Mammary epithelial cell (primary cell): ENCODE measurements at regions not wholly inside any gene's neighbourhood (a gene's known extent, or its start where the extent isn't known, plus 50 kb on each side); places are given as distances from the start of the nearest gene placed in this dataset.

Experiments
- EZH2 ChIP-seq: IDR thresholded peaks from 2 replicates; pipeline ENCODE4 v1.6.1; 2012; ENCODE audit warnings: low read length, inconsistent platforms, borderline replicate concordance
- TF ChIP-seq, protein P1 (sequence below), 2 donors: IDR thresholded peaks in 1 of 2; conservative IDR thresholded peaks in 1 of 2; 2 replicates each; pipeline ENCODE4 v1.5.1; 2011 to 2012; ENCODE audit warnings: inconsistent platforms in 2 of 2, low read length in 2 of 2, mild to moderate bottlenecking in 2 of 2, control low read depth in 1 of 2, low read depth in 1 of 2; ENCODE audit not compliant: insufficient read depth in 1 of 2; ENCODE audit errors: extremely low read depth in 1 of 2

DNA sequence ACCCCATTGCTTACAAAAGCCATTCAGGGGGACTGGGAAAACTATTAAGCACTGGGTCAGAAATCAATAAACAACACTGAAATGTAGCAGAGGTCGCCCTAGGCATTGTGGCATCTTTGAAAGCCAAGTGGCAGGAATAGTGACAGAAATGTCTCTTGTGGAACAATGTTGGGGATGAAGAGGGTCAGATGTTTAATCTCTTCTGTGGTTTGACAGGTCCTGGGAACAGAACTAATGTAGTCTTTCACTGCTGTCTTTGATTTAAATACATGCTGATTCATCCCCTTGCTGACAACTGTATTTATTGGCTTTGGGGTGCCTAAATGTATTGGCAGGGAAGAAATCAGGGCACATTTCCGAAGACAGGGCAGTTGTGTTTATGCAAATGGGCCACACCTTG lies 194.8 kb downstream of the ATG4C start:
- TF ChIP-seq, protein P1, sequence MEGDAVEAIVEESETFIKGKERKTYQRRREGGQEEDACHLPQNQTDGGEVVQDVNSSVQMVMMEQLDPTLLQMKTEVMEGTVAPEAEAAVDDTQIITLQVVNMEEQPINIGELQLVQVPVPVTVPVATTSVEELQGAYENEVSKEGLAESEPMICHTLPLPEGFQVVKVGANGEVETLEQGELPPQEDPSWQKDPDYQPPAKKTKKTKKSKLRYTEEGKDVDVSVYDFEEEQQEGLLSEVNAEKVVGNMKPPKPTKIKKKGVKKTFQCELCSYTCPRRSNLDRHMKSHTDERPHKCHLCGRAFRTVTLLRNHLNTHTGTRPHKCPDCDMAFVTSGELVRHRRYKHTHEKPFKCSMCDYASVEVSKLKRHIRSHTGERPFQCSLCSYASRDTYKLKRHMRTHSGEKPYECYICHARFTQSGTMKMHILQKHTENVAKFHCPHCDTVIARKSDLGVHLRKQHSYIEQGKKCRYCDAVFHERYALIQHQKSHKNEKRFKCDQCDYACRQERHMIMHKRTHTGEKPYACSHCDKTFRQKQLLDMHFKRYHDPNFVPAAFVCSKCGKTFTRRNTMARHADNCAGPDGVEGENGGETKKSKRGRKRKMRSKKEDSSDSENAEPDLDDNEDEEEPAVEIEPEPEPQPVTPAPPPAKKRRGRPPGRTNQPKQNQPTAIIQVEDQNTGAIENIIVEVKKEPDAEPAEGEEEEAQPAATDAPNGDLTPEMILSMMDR (conservative IDR thresholded peaks at IDR 0.05 in 1 of 2, IDR thresholded peaks at IDR 0.05 in 1 of 2; ENCODE audit: extremely low read depth in 1 of 2, insufficient read depth in 1 of 2, low read depth in 1 of 2, low read length in 2 of 2), result no peak
- TF ChIP-seq EZH2, result no peak
